ENCODE measurements at regions not wholly inside any gene's neighbourhood (a gene's known extent, or its start where the extent isn't known, plus 50 kb on each side); places are given as distances from the start of the nearest gene placed in this dataset.

DNA sequence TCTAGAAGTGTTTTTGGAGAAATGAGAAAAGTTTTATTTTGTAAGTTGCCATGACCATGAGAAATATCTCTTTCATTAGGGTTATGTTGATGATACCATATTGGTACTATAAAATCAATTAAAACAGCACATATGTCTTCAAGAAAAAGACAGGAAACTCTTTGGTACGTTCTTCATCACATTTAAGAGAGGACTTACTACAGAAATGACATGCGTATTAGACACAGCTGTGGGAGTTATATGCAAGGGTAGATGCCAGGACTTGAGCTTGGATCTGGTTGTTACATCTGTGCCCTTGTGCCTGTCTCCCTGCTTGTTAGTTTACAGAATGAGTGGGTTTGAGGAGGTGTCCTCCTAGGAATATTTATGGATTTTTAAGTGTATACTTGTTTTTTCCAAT lies 103.4 kb upstream of the P2RY1 start:
- H3K4me1 Mint-ChIP-seq: no peaks in the 10 kb centered on the region
- H3K27ac Mint-ChIP-seq: no peak overlapping the region
- H3K9me3 Mint-ChIP-seq: no peaks in the 10 kb centered on the region
- H3K4me3 Mint-ChIP-seq: no peak overlapping the region
- DNase-seq (no peak), ATAC-seq (no peak)
- no peaks in the 10 kb centered on the region for H3K27me3 Mint-ChIP-seq

DNA sequence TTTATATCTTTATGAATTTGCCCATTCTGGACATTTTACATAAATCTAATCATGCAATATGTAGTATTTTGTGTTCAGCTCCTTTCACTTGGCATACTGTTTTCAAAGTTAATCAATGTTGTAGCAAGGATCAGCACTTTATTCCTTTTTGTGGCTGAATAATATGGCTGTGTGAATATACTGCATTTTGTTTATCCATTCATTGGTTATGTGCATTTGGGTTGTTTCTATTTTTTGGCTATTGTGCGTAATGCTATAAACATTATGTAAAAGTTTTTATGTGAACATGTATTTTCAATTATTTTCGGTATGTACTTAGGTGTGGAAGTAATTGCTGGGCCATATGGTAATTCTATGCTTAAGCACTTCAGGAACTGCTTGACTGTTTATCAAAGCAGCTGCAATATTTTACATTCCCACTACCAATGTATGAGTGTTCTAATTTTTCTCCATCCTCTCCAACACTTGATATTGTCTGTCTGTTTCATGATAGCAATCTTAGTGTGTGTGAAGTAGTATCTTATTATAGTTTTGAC lies 101.3 kb upstream of the P2RY1 start:
- Mint-ChIP-seq H3K4me1 (no peaks in the 10 kb centered on the region), H3K9me3 (no peaks in the 10 kb centered on the region), H3K27ac (no peak overlapping the region), H3K27me3 (no peaks in the 10 kb centered on the region), H3K4me3 (no peak overlapping the region)
- no peak for ATAC-seq
- no peak for DNase-seq

DNA sequence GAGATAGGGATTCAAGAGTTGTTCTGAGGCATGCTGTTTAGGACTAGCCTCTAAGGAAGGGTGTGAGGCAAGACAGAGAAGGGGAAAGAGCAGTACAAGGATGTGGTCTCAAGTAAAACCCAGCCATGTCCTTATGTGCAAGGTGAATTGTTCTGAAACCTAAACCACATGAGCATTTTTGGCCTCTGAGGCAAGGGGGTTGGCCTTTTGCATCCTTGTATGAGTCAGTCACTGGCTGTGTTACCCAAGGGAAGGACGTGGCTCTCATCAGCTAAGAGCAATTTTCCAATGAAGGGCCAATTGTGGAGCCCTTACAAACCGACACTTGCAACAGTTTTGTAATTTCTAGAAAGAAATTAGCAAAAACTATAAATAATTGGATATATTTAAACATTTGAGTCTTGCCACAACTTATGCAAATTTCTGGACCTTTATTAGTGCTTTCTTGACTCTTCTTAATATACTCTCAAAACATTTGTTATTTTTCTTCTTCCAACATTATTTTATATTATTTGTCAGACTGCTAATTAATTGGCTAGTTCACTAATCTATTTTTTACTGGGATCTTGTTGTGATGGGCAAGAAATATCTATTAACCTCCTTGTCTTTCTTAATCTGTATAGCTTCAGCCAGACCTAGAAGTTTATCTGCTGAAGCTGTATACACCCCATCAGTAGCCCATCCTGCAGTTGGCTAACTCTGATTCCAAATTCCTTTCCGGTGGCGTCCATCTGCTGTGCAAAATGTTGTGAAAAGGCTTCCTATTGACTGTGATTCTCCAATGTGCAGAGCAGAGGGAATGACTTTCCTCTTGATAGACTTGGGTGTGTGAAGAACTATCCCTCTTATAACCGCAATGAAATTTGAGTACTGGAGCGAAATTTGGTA lies 97.7 kb upstream of the P2RY1 start:
- ATAC-seq: peak; percentile 97

DNA sequence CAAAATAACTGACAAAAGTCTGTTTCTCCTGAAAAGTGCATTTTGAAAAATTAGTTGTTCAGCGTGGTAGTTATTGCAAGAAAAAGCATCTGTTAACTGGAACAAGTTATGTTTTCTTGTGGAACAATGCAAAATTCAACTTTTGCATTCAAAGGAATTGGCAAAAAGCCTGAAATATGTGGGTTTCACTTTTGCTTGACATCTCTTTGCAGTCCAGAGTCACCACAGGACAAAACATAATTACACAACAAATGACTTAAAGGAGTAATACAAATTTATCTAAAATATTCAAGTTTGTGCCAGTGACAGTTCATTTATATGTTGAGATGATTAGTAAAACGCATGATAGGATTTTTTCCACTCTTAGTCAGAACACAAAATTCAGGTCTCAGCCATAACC lies 96.3 kb upstream of the P2RY1 start:
- H3K9me3 Mint-ChIP-seq: no peaks in the 10 kb centered on the region
- no peaks in the 10 kb centered on the region for H3K4me1 Mint-ChIP-seq
- ATAC-seq (no peak), DNase-seq (no peak)
- no peak overlapping the region for H3K27ac Mint-ChIP-seq
- H3K27me3 Mint-ChIP-seq: no peaks in the 10 kb centered on the region
- H3K4me3 Mint-ChIP-seq: no peak overlapping the region

More for the DNA sequence above, 97.7 kb upstream of the P2RY1 start:
- Mint-ChIP-seq H3K4me3 (no peak overlapping the region), H3K27ac (no peak overlapping the region), H3K9me3 (no peaks in the 10 kb centered on the region), H3K27me3 (no peaks in the 10 kb centered on the region), H3K4me1 (no peaks in the 10 kb centered on the region)
- DNase-seq: peak; percentile 19 to 45

DNA sequence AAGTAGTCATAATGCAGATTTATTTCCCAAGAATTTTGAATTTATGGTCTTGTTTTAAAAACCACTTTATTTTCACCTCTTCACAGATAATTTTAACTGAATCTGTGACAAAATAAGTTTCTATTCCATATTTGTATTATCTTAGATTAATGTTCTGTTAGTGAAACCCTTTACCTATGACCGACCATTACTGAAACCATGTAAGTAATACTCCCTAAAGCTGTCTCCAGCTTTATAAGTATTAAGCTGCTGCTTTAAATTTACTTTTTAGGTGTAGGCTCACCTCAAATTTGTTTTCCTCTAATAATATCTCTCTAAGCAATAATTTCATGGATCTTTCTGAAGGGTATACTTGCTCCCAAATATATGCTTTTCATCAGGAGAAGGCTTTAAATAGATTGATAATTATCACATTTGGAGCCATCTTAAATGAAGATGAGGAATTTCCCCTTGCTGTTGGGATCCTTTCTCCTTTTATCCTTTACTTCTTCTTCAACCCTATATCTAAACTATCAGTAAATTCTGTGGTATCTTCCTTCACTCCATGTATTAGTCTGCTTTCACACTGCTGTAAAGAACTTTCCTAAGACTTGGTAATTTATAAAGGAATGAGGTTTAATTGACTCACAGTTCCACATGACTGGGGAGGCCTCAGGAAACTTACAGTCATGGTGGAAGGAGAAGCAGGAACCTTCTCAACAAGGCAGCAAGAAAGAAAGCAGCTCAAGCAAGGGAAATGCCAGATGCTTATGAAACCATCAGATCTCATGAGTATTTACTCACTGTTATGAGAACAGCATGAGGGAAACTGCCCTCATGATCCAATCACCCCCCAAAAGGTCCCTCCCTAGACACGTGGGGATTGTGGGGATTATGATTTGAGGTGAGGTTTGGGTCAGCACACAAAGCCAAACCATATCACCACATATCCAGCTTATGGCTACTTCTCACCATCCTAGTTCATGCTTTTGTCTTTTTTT lies 92.3 kb upstream of the P2RY1 start:
- H3K4me3 Mint-ChIP-seq: no peak overlapping the region
- peak; percentile 31 for ATAC-seq
- H3K4me1 Mint-ChIP-seq: no peaks in the 10 kb centered on the region
- no peak overlapping the region for H3K27ac Mint-ChIP-seq
- H3K9me3 Mint-ChIP-seq: no peaks in the 10 kb centered on the region
- DNase-seq: no peak
- no peaks in the 10 kb centered on the region for H3K27me3 Mint-ChIP-seq

DNA sequence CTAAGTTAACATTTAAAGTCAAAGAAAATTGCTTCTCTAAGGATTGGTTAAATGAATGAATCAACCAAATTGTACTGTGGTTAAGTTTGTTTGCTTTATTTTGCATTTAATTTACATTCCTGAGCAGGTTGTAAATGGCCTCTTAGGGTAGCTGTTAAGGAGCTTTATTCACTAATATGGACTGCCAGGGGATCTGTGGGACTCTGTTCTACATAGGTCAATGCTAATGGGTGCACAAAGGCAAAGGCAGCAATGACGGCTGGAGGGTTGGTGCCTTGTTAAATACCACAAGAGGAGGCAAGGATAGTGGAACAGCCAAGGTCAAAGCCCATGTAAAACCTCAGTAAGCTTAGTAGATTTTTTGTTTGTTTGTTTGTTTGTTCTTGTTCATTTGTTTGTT lies 89.3 kb upstream of the P2RY1 start:
- no peak for ATAC-seq
- H3K27ac Mint-ChIP-seq: no peak overlapping the region

DNA sequence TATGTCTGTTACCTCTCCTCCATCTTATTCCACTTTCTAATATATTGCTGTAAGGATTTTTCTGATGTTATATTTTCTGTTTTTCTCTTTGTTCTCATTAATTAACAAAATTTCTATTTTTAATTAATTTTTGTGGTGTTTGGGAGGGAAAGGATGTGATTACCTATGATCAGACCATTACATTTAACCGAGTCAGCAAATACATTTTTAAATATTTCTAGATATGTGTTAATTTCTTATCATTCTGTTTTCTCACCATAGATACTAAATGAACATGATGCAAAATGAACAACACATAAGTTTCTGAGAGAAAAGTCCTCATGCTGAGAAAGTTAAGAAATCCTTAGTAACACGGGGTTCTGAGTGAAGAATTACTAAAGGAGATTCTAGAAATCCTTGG lies 80.6 kb upstream of the P2RY1 start:
- Mint-ChIP-seq H3K4me1 (no peaks in the 10 kb centered on the region), H3K27ac (no peak overlapping the region), H3K9me3 (peaks cover 7% of the 10 kb centered on the region in 2 donors), H3K27me3 (no peaks in the 10 kb centered on the region), H3K4me3 (no peak overlapping the region)
- DNase-seq: no peak
- no peak for ATAC-seq

More for the DNA sequence above, 89.3 kb upstream of the P2RY1 start:
- Mint-ChIP-seq H3K9me3 (peaks cover 7 to 8% of the 10 kb centered on the region in 2 donors), H3K27me3 (no peaks in the 10 kb centered on the region), H3K4me3 (no peak overlapping the region), H3K4me1 (no peaks in the 10 kb centered on the region)
- DNase-seq: no peak

DNA sequence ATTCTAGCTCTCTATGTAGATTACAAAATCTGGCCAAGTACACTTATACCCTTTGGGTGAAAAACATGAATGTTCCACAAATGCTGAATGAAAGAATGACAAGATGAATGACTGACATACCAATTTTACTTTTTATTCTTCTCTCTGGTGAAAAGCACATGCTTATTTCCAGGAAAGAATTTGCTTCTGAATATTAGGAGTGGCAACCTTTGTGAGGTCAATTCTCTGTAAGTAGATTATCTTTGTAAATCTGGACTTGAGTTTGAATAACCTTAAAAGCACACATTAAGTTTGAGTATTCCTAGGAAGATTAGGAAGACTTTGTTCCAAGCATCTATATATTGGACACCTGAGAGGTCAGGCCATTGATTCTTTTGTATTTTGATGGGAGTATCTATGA lies 78.1 kb upstream of the P2RY1 start:
- Mint-ChIP-seq H3K4me1 (no peaks in the 10 kb centered on the region), H3K4me3 (no peak overlapping the region)

DNA sequence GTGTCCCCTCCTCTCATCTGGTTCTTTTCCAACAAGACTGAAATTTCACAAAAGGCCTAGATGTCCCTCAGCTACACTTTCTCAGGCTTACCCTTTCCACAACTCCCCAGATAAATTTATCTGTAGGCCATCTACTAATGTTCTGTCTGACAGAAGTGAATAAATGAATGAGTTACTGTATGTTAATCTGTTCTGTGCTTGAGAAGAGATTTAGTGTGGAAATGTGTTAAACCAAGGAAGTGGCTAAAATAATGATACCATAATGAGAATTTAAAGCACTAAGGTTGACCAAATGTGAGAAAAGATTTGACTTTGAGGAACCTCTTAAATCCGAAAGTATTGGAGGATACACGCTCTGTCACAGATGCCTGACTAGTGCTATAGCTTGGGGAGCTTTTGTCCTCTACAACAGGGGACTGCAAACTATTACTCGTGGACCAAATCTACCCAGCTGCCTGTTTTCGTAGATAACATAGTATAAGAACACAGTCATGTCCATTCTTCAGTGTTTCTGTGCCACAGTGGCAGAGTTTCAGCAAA lies 74.8 kb upstream of the P2RY1 start:
- ATAC-seq (no peak), DNase-seq (no peak)
- H3K9me3 Mint-ChIP-seq: peaks cover 4 to 8% of the 10 kb centered on the region in 2 donors
- no peak overlapping the region for H3K4me3 Mint-ChIP-seq
- H3K27me3 Mint-ChIP-seq: no peaks in the 10 kb centered on the region
- no peak overlapping the region for H3K27ac Mint-ChIP-seq
- no peaks in the 10 kb centered on the region for H3K4me1 Mint-ChIP-seq

More for the DNA sequence above, 78.1 kb upstream of the P2RY1 start:
- ATAC-seq (no peak), DNase-seq (no peak)
- Mint-ChIP-seq H3K9me3 (no peaks in the 10 kb centered on the region), H3K27ac (no peak overlapping the region), H3K27me3 (no peaks in the 10 kb centered on the region)

DNA sequence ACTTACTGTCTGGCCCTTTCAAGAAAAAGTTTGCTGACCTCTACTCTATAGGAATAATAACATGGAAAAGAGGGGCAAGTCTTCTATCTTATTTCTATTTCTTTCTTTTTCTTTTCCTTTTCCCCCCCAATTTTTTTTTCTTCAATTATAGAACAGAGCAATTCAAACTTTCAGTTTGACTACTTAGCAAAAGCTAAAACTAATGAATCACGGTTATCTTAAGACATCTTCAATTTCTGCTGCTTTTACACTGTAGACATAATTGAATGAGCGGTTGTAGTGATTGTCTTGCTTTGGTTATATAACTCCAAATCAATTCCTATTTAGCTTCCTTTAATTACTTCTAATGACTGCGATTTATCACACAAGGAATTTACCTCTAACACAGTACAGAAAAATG lies 74.3 kb upstream of the P2RY1 start:
- Mint-ChIP-seq H3K4me1 (no peaks in the 10 kb centered on the region), H3K27ac (no peak overlapping the region), H3K27me3 (no peaks in the 10 kb centered on the region), H3K4me3 (no peak overlapping the region), H3K9me3 (peaks cover 9 to 13% of the 10 kb centered on the region in 2 donors)
- DNase-seq (no peak), ATAC-seq (no peak)

DNA sequence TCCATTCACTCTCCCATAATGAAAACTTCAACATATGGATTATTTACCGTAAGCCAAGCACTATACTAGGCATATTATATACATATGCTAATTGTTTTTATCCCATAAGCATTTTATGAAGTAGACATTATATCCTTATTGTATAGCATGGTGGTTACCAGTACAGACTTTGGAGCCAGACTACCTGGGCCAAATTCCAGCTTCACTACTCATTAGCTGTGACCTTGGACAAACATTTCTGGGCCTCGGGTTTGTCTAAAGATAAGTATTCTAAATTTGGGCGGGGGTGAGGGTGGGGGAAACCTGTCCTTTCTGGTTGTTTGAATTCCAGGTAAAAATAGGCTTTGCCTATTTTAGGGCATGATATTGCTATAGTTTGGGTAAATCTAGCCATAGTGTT lies 66.5 kb upstream of the P2RY1 start:
- DNase-seq (no peak), ATAC-seq (no peak)
- Mint-ChIP-seq H3K27ac (no peak overlapping the region), H3K9me3 (peaks cover 12 to 14% of the 10 kb centered on the region in 2 donors), H3K4me3 (no peak overlapping the region), H3K27me3 (no peaks in the 10 kb centered on the region), H3K4me1 (no peaks in the 10 kb centered on the region)

DNA sequence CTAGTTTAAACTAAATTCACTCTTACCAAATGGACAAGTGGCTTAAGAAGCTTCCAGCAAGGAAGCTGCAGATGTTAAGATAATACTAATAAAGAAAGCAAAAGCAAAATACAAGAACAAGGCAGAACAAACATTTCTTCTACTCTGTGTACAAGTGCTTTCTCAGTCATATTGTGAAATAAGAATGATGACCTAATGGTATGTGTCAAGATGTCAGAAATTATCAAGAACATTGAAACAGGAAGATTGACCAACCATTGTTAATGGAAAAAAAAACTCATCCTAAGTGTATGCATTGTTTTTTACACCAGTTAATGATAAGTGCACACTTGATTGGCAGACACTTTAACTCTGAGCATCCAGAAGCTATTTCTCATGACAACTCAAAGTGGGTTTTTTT lies 65.4 kb upstream of the P2RY1 start:
- Mint-ChIP-seq H3K27me3 (no peaks in the 10 kb centered on the region), H3K4me1 (no peaks in the 10 kb centered on the region), H3K9me3 (peaks cover 12 to 13% of the 10 kb centered on the region in 2 donors), H3K27ac (no peak overlapping the region), H3K4me3 (no peak overlapping the region)
- ATAC-seq (no peak), DNase-seq (no peak)

DNA sequence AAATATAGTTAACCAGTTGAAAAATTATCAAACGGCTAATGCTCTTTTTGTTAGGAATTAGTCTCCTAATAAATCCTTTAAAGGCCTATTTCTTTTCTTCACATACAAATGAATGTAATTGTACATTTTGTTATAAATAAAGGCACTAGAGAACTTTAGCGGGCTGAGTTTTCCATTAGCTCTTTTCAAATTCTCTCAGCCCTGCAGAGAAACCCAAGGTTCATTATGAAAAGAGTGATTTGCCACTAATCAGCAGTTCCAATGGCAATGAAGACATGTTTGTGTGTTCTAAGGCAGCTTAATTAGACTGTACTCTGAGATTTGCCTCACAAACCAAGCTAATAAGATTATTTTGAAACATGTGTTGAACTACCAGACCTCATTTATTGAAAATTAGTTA lies 64.6 kb upstream of the P2RY1 start:
- ATAC-seq: no peak

DNA sequence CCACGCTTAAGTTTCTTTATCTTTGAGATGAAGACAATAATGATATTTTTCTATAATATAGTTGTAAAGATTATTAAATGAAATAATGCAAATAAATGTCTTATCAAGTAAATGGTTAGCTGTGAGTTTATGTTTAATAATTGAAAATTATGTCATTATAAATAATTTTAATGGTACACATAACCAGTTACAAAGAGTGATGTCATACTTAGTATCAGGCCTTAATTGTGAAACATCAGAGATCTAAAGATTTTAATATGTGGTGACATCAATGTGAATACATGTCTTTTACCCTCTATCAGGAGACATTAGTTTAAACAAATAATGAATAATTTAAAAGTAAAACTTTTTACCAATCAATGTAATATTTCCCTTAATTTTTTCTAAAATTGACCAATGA lies 63.8 kb upstream of the P2RY1 start:
- H3K27me3 Mint-ChIP-seq: no peaks in the 10 kb centered on the region
- DNase-seq (no peak), ATAC-seq (no peak)
- H3K4me1 Mint-ChIP-seq: no peaks in the 10 kb centered on the region
- peaks cover 0 to 4% of the 10 kb centered on the region in 2 donors for H3K9me3 Mint-ChIP-seq
- no peak overlapping the region for H3K27ac Mint-ChIP-seq
- no peak overlapping the region for H3K4me3 Mint-ChIP-seq

More for the DNA sequence above, 64.6 kb upstream of the P2RY1 start:
- Mint-ChIP-seq H3K9me3 (peaks cover 6 to 7% of the 10 kb centered on the region in 2 donors), H3K4me1 (no peaks in the 10 kb centered on the region), H3K27me3 (no peaks in the 10 kb centered on the region), H3K4me3 (no peak overlapping the region), H3K27ac (no peak overlapping the region)
- DNase-seq: no peak

DNA sequence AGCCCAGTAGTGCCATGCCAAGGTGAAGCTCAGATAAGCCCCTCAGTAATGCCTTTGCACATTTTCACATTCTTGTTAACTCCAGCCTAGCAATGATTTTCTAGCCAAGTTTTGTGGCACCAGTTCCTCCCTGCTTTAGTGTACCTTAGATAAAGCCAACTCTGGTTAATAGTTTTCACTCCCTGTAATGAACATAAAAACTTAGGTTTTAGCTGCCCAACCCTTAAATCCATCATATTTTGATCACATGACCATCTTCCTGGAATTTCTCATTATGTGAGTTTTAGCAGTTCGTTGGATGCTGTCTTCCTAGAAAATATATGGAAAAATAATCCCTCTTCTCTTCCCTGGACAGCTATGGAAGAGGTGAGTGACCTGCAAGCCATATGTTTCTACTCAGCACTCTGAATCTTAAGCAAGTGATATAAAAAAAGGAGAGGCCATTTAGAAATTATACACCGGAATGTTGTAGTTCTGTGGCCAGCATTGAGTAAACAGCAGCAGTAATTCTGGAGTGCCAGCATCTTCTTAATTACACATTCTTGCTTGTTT lies 62.2 kb upstream of the P2RY1 start:
- no peak for DNase-seq
- H3K27ac Mint-ChIP-seq: peak overlapping the region in 1 of 2 donors; percentile 53
- ATAC-seq: no peak
- H3K27me3 Mint-ChIP-seq: no peaks in the 10 kb centered on the region
- H3K4me3 Mint-ChIP-seq: no peak overlapping the region
- no peaks in the 10 kb centered on the region for H3K4me1 Mint-ChIP-seq
- H3K9me3 Mint-ChIP-seq: peaks cover 0 to 4% of the 10 kb centered on the region in 2 donors
